ENCODE measurements at regions not wholly inside any gene's neighbourhood (a gene's known extent, or its start where the extent isn't known, plus 50 kb on each side); places are given as distances from the start of the nearest gene placed in this dataset.

DNA sequence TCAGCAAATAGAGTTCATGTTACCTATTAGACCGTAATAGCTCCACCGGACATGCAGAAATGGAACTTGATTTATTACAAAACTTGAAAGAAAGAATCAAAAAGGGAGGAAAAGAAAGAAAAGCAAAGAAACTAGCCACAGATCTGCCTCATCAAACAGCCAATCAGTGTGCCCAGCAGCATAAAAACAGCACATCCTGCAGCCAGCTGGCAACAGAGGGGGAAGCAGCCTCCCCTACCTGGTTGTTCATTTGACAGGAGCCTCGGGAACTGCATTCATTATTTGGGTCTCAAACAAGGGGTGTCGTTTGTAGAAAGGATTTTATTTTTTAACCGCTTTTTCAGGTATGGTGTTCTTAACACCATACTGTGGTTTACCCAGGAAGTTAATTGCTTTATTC, 181.5 kb upstream of the TOPAZ1 start:
- Histone ChIP-seq H4K8ac (ENCODE audit: low read depth in 2 of 2, low read length in 2 of 2) (no peak overlapping the region), H3K27me3 (ENCODE audit: control insufficient read depth, insufficient read depth, low read length) (peaks cover 51% of the 10 kb centered on the region), H4K20me1 (ENCODE audit: insufficient read depth, low read length) (no peaks in the 10 kb centered on the region), H3K14ac (replicated peaks; ENCODE audit: low read depth, low read length) (no peak overlapping the region), H3K79me1 (ENCODE audit: low read depth in 1 of 2, low read length in 2 of 2) (no peaks in the 10 kb centered on the region), H2AFZ (replicated peaks; ENCODE audit: low read length, poor library complexity) (no peak overlapping the region), H3K9ac (ENCODE audit: low read depth, low read length) (no peak overlapping the region), H3K4ac (ENCODE audit: low read depth, low read length) (no peak overlapping the region), H4K5ac (ENCODE audit: low read depth, low read length) (no peak overlapping the region), H2BK20ac (ENCODE audit: low read depth, low read length) (no peak overlapping the region), H2BK5ac (ENCODE audit: low read depth, low read length, poor library complexity, severe bottlenecking) (no peak overlapping the region), H3K18ac (ENCODE audit: low read depth, low read length) (no peak overlapping the region), H2BK15ac (ENCODE audit: low read depth, low read length) (no peak overlapping the region), H3K27ac (ENCODE audit: insufficient read depth, low read length) (no peak overlapping the region), H3K4me1 (ENCODE audit: control insufficient read depth, insufficient read depth, low read length) (no peaks in the 10 kb centered on the region), H3K4me2 (ENCODE audit: low read depth, low read length) (no peak overlapping the region), H3K4me3 (ENCODE audit: insufficient read depth, low read depth, low read length) (no peak overlapping the region), H3K9me3 (ENCODE audit: control insufficient read depth, insufficient read depth, low read length) (no peaks in the 10 kb centered on the region), H3K36me3 (ENCODE audit: control insufficient read depth, insufficient read depth, low read length) (no peaks in the 10 kb centered on the region), H3K9me1 (ENCODE audit: insufficient read depth, low read length) (no peaks in the 10 kb centered on the region), H2BK120ac (ENCODE audit: low read depth, low read length) (no peak overlapping the region), H2AK9ac (replicated peaks; ENCODE audit: low read depth, low read length, poor library complexity) (no peak overlapping the region), H4K91ac (ENCODE audit: insufficient read depth, low read depth, low read length) (no peak overlapping the region), H3K23ac (ENCODE audit: low read depth, low read length) (no peak overlapping the region), H3K56ac (ENCODE audit: extremely low read depth, insufficient read depth, low read length) (no peak overlapping the region), H2AK5ac (ENCODE audit: low read depth, low read length) (no peak overlapping the region)
- DNase-seq (no peak), ATAC-seq (ENCODE audit: low read depth) (no peak)
- in situ Hi-C loops (cut with MboI; ENCODE audit: low sequenced_read_pairs) = no loop called here
- ChIA-PET CTCF (interaction anchor here (0.6 kb wide), 1 partner anchor 316 kb away, joined by 3 read pairs; no protein-coding TSS in a partner anchor), POLR2A (ENCODE audit: unreplicated experiment) (no interaction called here)
- no TSS peak for BruUV-seq (replicated peaks)
- dilution Hi-C loops (cut with HindIII; ENCODE audit: low sequenced_read_pairs, unreplicated experiment) = no loop called here
- intact Hi-C loops (cut with micrococcal nuclease) = no loop called here
- TF ChIP-seq CEBPB (IDR thresholded peaks at IDR 0.05; ENCODE audit: low read depth, low read length) = no peak
- TF ChIP-seq, protein P1, sequence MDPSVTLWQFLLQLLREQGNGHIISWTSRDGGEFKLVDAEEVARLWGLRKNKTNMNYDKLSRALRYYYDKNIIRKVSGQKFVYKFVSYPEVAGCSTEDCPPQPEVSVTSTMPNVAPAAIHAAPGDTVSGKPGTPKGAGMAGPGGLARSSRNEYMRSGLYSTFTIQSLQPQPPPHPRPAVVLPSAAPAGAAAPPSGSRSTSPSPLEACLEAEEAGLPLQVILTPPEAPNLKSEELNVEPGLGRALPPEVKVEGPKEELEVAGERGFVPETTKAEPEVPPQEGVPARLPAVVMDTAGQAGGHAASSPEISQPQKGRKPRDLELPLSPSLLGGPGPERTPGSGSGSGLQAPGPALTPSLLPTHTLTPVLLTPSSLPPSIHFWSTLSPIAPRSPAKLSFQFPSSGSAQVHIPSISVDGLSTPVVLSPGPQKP (IDR thresholded peaks at IDR 0.05; ENCODE audit: borderline replicate concordance, low read depth, low read length) = no peak
- no peak for TF ChIP-seq MXI1 (IDR thresholded peaks at IDR 0.05; ENCODE audit: borderline replicate concordance, low read depth, low read length)
- TF ChIP-seq, protein P2, sequence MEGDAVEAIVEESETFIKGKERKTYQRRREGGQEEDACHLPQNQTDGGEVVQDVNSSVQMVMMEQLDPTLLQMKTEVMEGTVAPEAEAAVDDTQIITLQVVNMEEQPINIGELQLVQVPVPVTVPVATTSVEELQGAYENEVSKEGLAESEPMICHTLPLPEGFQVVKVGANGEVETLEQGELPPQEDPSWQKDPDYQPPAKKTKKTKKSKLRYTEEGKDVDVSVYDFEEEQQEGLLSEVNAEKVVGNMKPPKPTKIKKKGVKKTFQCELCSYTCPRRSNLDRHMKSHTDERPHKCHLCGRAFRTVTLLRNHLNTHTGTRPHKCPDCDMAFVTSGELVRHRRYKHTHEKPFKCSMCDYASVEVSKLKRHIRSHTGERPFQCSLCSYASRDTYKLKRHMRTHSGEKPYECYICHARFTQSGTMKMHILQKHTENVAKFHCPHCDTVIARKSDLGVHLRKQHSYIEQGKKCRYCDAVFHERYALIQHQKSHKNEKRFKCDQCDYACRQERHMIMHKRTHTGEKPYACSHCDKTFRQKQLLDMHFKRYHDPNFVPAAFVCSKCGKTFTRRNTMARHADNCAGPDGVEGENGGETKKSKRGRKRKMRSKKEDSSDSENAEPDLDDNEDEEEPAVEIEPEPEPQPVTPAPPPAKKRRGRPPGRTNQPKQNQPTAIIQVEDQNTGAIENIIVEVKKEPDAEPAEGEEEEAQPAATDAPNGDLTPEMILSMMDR (conservative IDR thresholded peaks at IDR 0.05; ENCODE audit: low read depth, low read length) = no peak
- TF ChIP-seq, protein P3, sequence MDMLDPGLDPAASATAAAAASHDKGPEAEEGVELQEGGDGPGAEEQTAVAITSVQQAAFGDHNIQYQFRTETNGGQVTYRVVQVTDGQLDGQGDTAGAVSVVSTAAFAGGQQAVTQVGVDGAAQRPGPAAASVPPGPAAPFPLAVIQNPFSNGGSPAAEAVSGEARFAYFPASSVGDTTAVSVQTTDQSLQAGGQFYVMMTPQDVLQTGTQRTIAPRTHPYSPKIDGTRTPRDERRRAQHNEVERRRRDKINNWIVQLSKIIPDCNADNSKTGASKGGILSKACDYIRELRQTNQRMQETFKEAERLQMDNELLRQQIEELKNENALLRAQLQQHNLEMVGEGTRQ (IDR thresholded peaks at IDR 0.05; ENCODE audit: low read depth, low read length) = no peak
- TF ChIP-seq MAZ (IDR thresholded peaks at IDR 0.05; ENCODE audit: borderline replicate concordance, low read depth, low read length) = no peak
- no peak for TF ChIP-seq RFX5 (IDR thresholded peaks at IDR 0.05; ENCODE audit: low read depth, low read length)
- no peak for TF ChIP-seq MAFK (IDR thresholded peaks at IDR 0.05; ENCODE audit: low read depth, low read length)
- no peak for TF ChIP-seq RAD21 (IDR thresholded peaks at IDR 0.05; ENCODE audit: low read length)
- TF ChIP-seq POLR2A (IDR thresholded peaks at IDR 0.05; ENCODE audit: low read depth, low read length) = no peak
- no peak for TF ChIP-seq FOS (IDR thresholded peaks at IDR 0.05; ENCODE audit: low read depth, low read length)
- TF ChIP-seq CHD1 (IDR thresholded peaks at IDR 0.05; ENCODE audit: low read depth, low read length) = no peak
- TF ChIP-seq RCOR1 (IDR thresholded peaks at IDR 0.05; ENCODE audit: insufficient replicate concordance, low read length) = no peak
- TF ChIP-seq SMC3 (IDR thresholded peaks at IDR 0.05; ENCODE audit: low read depth, low read length) = no peak
- no peak for TF ChIP-seq NFE2L2 (IDR thresholded peaks at IDR 0.05; ENCODE audit: low read depth, low read length)
- no peak for TF ChIP-seq BHLHE40 (IDR thresholded peaks at IDR 0.05; ENCODE audit: low read depth, low read length)
- WGBS, 2 experiments (ENCODE audit: extremely low coverage in 2 of 2, insufficient read length in 1 of 2) = no CpG with 5 or more reads among the region's 5 CpGs

Measured in IMR-90 (cell line).